NB4 (cell line): ENCODE measurements at regions not wholly inside any gene's neighbourhood (a gene's known extent, or its start where the extent isn't known, plus 50 kb on each side); places are given as distances from the start of the nearest gene placed in this dataset.

Experiments
- DNase-seq: peaks from one replicate; pipeline ENCODE4 v3.0.0; 2010; ENCODE audit warnings: low read depth
- H3K4me3 ChIP-seq: one replicate; pipeline ENCODE4 v1.5.1; 2011; ENCODE audit warnings: mild to moderate bottlenecking, low read depth, low read length, moderate library complexity
- MYC ChIP-seq: IDR thresholded peaks from 2 replicates; pipeline ENCODE4 v1.6.1; 2011; ENCODE audit warnings: low read depth, low read length
- POLR2A ChIP-seq: IDR thresholded peaks from 2 replicates; pipeline ENCODE4 v1.6.1; 2011; ENCODE audit warnings: mild to moderate bottlenecking; ENCODE audit not compliant: insufficient read length; ENCODE audit errors: extremely low read depth
- TF ChIP-seq, protein P1 (sequence below): IDR thresholded peaks from one replicate; pipeline ENCODE4 v1.5.1; 2012; ENCODE audit warnings: low read depth, low read length
- TF ChIP-seq, protein P2 (sequence below): IDR thresholded peaks from 2 replicates; pipeline ENCODE4 v1.6.1; 2011; ENCODE audit warnings: low read depth, low read length

- no peak overlapping the region for H3K4me3 ChIP-seq
- TF ChIP-seq POLR2A (no peak), MYC (no peak)
- TF ChIP-seq, protein P1, sequence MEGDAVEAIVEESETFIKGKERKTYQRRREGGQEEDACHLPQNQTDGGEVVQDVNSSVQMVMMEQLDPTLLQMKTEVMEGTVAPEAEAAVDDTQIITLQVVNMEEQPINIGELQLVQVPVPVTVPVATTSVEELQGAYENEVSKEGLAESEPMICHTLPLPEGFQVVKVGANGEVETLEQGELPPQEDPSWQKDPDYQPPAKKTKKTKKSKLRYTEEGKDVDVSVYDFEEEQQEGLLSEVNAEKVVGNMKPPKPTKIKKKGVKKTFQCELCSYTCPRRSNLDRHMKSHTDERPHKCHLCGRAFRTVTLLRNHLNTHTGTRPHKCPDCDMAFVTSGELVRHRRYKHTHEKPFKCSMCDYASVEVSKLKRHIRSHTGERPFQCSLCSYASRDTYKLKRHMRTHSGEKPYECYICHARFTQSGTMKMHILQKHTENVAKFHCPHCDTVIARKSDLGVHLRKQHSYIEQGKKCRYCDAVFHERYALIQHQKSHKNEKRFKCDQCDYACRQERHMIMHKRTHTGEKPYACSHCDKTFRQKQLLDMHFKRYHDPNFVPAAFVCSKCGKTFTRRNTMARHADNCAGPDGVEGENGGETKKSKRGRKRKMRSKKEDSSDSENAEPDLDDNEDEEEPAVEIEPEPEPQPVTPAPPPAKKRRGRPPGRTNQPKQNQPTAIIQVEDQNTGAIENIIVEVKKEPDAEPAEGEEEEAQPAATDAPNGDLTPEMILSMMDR: no peak
- TF ChIP-seq, protein P2, sequence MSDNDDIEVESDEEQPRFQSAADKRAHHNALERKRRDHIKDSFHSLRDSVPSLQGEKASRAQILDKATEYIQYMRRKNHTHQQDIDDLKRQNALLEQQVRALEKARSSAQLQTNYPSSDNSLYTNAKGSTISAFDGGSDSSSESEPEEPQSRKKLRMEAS: no peak
- DNase-seq: no peak
Measured at GRCh38 chr1:185477638-185478580, 160.9 kb upstream of the IVNS1ABP start.

GRCh38 chr1:185474440-185475149, 157.6 kb upstream of the IVNS1ABP start:
- H3K4me3 ChIP-seq: no peak overlapping the region
- DNase-seq: no peak
- no peak for TF ChIP-seq POLR2A
- TF ChIP-seq, protein P1: no peak
- TF ChIP-seq, protein P2: no peak
- no peak for TF ChIP-seq MYC

DNA sequence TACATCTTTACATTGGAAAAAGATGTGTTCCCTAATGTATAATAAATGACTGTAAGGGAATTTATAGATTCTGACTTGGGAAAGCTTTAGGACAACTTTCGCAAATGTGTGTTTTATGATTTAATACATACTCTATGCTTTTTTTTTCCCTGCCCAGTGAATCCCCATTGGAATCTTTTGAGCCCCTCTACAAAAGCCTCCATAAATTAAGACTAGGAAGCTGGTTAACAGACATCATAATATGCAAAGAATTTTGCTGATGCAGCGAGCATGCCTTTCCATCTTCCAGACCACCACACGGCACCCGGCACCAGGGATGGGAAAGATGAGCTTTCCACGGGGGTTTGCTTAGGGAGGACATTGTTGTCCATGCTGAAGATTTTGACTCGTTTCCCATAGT, 156.1 kb upstream of the IVNS1ABP start:
- no peak for DNase-seq
- no peak overlapping the region for H3K4me3 ChIP-seq
- no peak for TF ChIP-seq MYC

- no peak overlapping the region for H3K4me3 ChIP-seq
- DNase-seq: no peak
- no peak for TF ChIP-seq POLR2A
- TF ChIP-seq MYC: no peak
- TF ChIP-seq, protein P2: no peak
- TF ChIP-seq, protein P1: no peak
Measured at GRCh38 chr1:185468626-185469025, 151.6 kb upstream of the IVNS1ABP start.

- no peak overlapping the region for H3K4me3 ChIP-seq
- no peak for DNase-seq
- TF ChIP-seq POLR2A: no peak
- TF ChIP-seq, protein P1: peak; percentile 8
Measured at GRCh38 chr1:185467122-185467521, 150.1 kb upstream of the IVNS1ABP start.

- no peak for DNase-seq
- TF ChIP-seq POLR2A (no peak), MYC (no peak)
- TF ChIP-seq, protein P2: no peak
- TF ChIP-seq, protein P1: no peak
- no peak overlapping the region for H3K4me3 ChIP-seq
Measured at GRCh38 chr1:185464777-185465176, 147.7 kb upstream of the IVNS1ABP start.
